Adrenal gland (tissue), 5 donors: ENCODE measurements at regions not wholly inside any gene's neighbourhood (a gene's known extent, or its start where the extent isn't known, plus 50 kb on each side); places are given as distances from the start of the nearest gene placed in this dataset.

Experiments
- CTCF ChIP-seq, 6 experiments: fragments of 450-650 bp in 4 of 6; fragments of 200-600 bp in 2 of 6; sonication (generic) in 1 of 6; IDR thresholded peaks; 1 replicate in 5 of 6; 2 replicates in 1 of 6; pipeline versions ENCODE4 v1.5.1 to v1.8.0; 2016 to 2021; ENCODE audit warnings: antibody characterized with exemption in 6 of 6, mild to moderate bottlenecking in 2 of 6, moderate library complexity in 1 of 6
- POLR2A ChIP-seq, 2 donors: fragments of 450-650 bp; IDR thresholded peaks; one replicate each; pipeline ENCODE4 v1.6.1; 2017; ENCODE audit warnings: antibody characterized with exemption in 2 of 2, mild to moderate bottlenecking in 2 of 2, moderate library complexity in 1 of 2
- donor health status: DM: no; HTN: no; CAD: no.

GRCh38 chr10:36342781-36343180 lies 700.7 kb upstream of the FZD8 start:
- no peak for TF ChIP-seq POLR2A (IDR thresholded peaks at IDR 0.05)
- TF ChIP-seq CTCF (IDR thresholded peaks at IDR 0.05), result no peak
